ENCODE measurements at regions not wholly inside any gene's neighbourhood (a gene's known extent, or its start where the extent isn't known, plus 50 kb on each side); places are given as distances from the start of the nearest gene placed in this dataset.

GRCh38 chr10:128722947-128723346 is 596.7 kb upstream of the MKI67 start:
- DNase-seq (ENCODE audit: extremely low read depth, low read depth), result no peak

GRCh38 chr10:128723631-128724205 is 597.5 kb upstream of the MKI67 start:
- DNase-seq (ENCODE audit: extremely low read depth, low read depth), result no peak

- no peak for DNase-seq (ENCODE audit: extremely low read depth, low read depth)
These were observed 599.3 kb upstream of the MKI67 start for GRCh38 chr10:128725531-128725930.

GRCh38 chr10:128727114-128727513 is 600.9 kb upstream of the MKI67 start:
- DNase-seq (ENCODE audit: extremely low read depth, low read depth), result no peak

- DNase-seq (ENCODE audit: extremely low read depth, low read depth), result no peak
These were observed 603.7 kb upstream of the MKI67 start for GRCh38 chr10:128729910-128730420.

GRCh38 chr10:128730922-128731321 is 604.7 kb upstream of the MKI67 start:
- DNase-seq (ENCODE audit: extremely low read depth, low read depth), result no peak

GRCh38 chr10:128734161-128734560 is 607.9 kb upstream of the MKI67 start:
- no peak for DNase-seq (ENCODE audit: extremely low read depth, low read depth)

GRCh38 chr10:128734734-128735133 is 608.5 kb upstream of the MKI67 start:
- DNase-seq (ENCODE audit: extremely low read depth, low read depth), result no peak

- DNase-seq (ENCODE audit: extremely low read depth, low read depth), result no peak
These were observed 609.8 kb upstream of the MKI67 start for GRCh38 chr10:128735996-128736395.

GRCh38 chr10:128738386-128738915 is 612.2 kb upstream of the MKI67 start:
- no peak for DNase-seq (ENCODE audit: extremely low read depth, low read depth)

- no peak for DNase-seq (ENCODE audit: extremely low read depth, low read depth)
These were observed 613.7 kb upstream of the MKI67 start for GRCh38 chr10:128739930-128740329.

GRCh38 chr10:128741180-128741579 is 615.0 kb upstream of the MKI67 start:
- DNase-seq (ENCODE audit: extremely low read depth, low read depth), result no peak

GRCh38 chr10:128741680-128742079 is 615.5 kb upstream of the MKI67 start:
- no peak for DNase-seq (ENCODE audit: extremely low read depth, low read depth)

GRCh38 chr10:128744092-128744491 is 617.9 kb upstream of the MKI67 start:
- no peak for DNase-seq (ENCODE audit: extremely low read depth, low read depth)

- DNase-seq (ENCODE audit: extremely low read depth, low read depth), result no peak
These were observed 618.6 kb upstream of the MKI67 start for GRCh38 chr10:128744811-128745305.

GRCh38 chr10:128747582-128748346 is 621.5 kb upstream of the MKI67 start:
- DNase-seq (ENCODE audit: extremely low read depth, low read depth), result no peak

GRCh38 chr10:128751284-128751683 is 625.1 kb upstream of the MKI67 start:
- no peak for DNase-seq (ENCODE audit: extremely low read depth, low read depth)

- DNase-seq (ENCODE audit: extremely low read depth, low read depth), result no peak
These were observed 625.6 kb upstream of the MKI67 start for GRCh38 chr10:128751851-128752250.

GRCh38 chr10:128759174-128759573 is 633.0 kb upstream of the MKI67 start:
- DNase-seq (ENCODE audit: extremely low read depth, low read depth), result no peak

- no peak for DNase-seq (ENCODE audit: extremely low read depth, low read depth)
These were observed 637.4 kb upstream of the MKI67 start for GRCh38 chr10:128763588-128763987.

GRCh38 chr10:128764190-128764589 is 638.0 kb upstream of the MKI67 start:
- no peak for DNase-seq (ENCODE audit: extremely low read depth, low read depth)

GRCh38 chr10:128766915-128767314 is 640.7 kb upstream of the MKI67 start:
- no peak for DNase-seq (ENCODE audit: extremely low read depth, low read depth)
